K562 (cell line): ENCODE measurements at regions not wholly inside any gene's neighbourhood (a gene's known extent, or its start where the extent isn't known, plus 50 kb on each side); places are given as distances from the start of the nearest gene placed in this dataset.

Experiments used
- ATAC-seq: fragments of 200-7000 bp; cut with Tn5 transposase; 3 replicates; pipeline ENCODE4 v1.9.1; 2020; ENCODE audit warnings: moderate library complexity
- BruUV-seq: library from RNA; stranded (reverse); fragments of 400-500 nt; replicated peaks from 2 replicates; lab custom pipeline; 2021; lab: Mats Ljungman, UMichigan
- CTCF ChIA-PET: fragments of 300-600 bp; formaldehyde crosslinking; extraction: SDS; loops from one replicate; lab custom pipeline; 2021; ENCODE audit warnings: low intra/inter-chr PET ratio; lab: Yijun Ruan, JAX
- POLR2A ChIA-PET: fragments of 300-600, 350-650 bp; sonication (Branson Sonifier 250); formaldehyde crosslinking; extraction: SDS; loops from one replicate; lab custom pipeline; 2021; ENCODE audit warnings: antibody characterized with exemption, inconsistent platforms; lab: Yijun Ruan, JAX
- DNase-seq, 4 experiments: peaks; one replicate each; pipeline versions ENCODE4 v3.0.0 to v3.0.0-alpha.2; 2011 to 2018; ENCODE audit warnings: low spot score in 3 of 4, mixed read lengths in 3 of 4; ENCODE audit errors: extremely low read depth in 1 of 4
- FAIRE-seq: peaks from 2 replicates; lab custom pipeline; 2011; peaks lifted over from hg19 to GRCh38; lab: Jason Lieb, UNC
- H2AFZ ChIP-seq: 2 replicates; pipeline ENCODE4 v1.6.0; 2011; ENCODE audit warnings: low read depth, low read length, control low read depth, inconsistent platforms
- H3K27ac ChIP-seq: fragments of 200-600 bp; 3 replicates; pipeline ENCODE4 v1.8.0; 2011; ENCODE audit warnings: low read depth, mild to moderate bottlenecking, control low read depth, inconsistent platforms, low read length, moderate library complexity, mixed read lengths; ENCODE audit errors: extremely low read depth
- H3K27me3 ChIP-seq, 2 experiments: fragments of 300-600 bp in 1 of 2; 2 replicates in 1 of 2; 3 replicates in 1 of 2; pipeline versions ENCODE4 v1.6.0 to v1.8.0; 2011; ENCODE audit warnings: inconsistent platforms in 2 of 2, low read length in 2 of 2, mild to moderate bottlenecking in 1 of 2, mixed read lengths in 1 of 2, moderate library complexity in 1 of 2; ENCODE audit not compliant: control insufficient read depth in 2 of 2, insufficient read depth in 2 of 2
- H3K36me3 ChIP-seq: fragments of 300-600 bp; 3 replicates; pipeline ENCODE4 v1.8.0; 2011; ENCODE audit warnings: mild to moderate bottlenecking, low read length, inconsistent platforms; ENCODE audit not compliant: control insufficient read depth, insufficient read depth
- H3K4me1 ChIP-seq, 2 experiments: fragments of 200-600 bp in 1 of 2; replicated peaks in 1 of 2; 2 replicates in 1 of 2; 3 replicates in 1 of 2; pipeline versions ENCODE4 v1.5.1 to v1.8.0; 2011; ENCODE audit warnings: inconsistent platforms in 2 of 2, low read length in 2 of 2, mild to moderate bottlenecking in 1 of 2, mixed read lengths in 1 of 2, moderate library complexity in 1 of 2; ENCODE audit not compliant: control insufficient read depth in 2 of 2, insufficient read depth in 2 of 2
- H3K4me2 ChIP-seq: 2 replicates; pipeline ENCODE4 v1.6.1; 2011; ENCODE audit warnings: low read length, control low read depth, inconsistent platforms, mixed read lengths; ENCODE audit not compliant: insufficient read depth
- H3K4me3 ChIP-seq: fragments of 200-600 bp; sonication (generic), shearing (Covaris generic); 2 replicates; pipeline ENCODE4 v1.5.1; 2016; ENCODE audit warnings: control low read depth, inconsistent platforms
- H3K79me2 ChIP-seq: fragments of 200-600 bp; 3 replicates; pipeline ENCODE4 v1.8.0; 2011; ENCODE audit warnings: low read length, inconsistent platforms; ENCODE audit not compliant: control insufficient read depth, insufficient read depth
- H3K9ac ChIP-seq, 2 experiments: 2 replicates each; pipeline versions ENCODE4 v1.6.0 to v1.6.1; 2011; ENCODE audit warnings: low read depth in 2 of 2, low read length in 2 of 2, control low read depth in 1 of 2, inconsistent platforms in 1 of 2, mild to moderate bottlenecking in 1 of 2, mixed read lengths in 1 of 2; ENCODE audit not compliant: insufficient read depth in 1 of 2
- H3K9me1 ChIP-seq: one replicate; pipeline ENCODE4 v1.6.0; 2011; ENCODE audit warnings: inconsistent platforms, mild to moderate bottlenecking, low read length, moderate library complexity; ENCODE audit not compliant: control insufficient read depth, insufficient read depth
- H3K9me3 ChIP-seq: replicated peaks from 2 replicates; pipeline ENCODE4 v1.5.1; 2011; ENCODE audit warnings: low read depth, low read length, inconsistent platforms; ENCODE audit not compliant: control insufficient read depth, insufficient read depth
- H4K20me1 ChIP-seq: replicated peaks from 2 replicates; pipeline ENCODE4 v1.6.1; 2011; ENCODE audit warnings: low read length, inconsistent platforms, mixed read lengths; ENCODE audit not compliant: control insufficient read depth, insufficient read depth
- CEBPG ChIP-seq, 3 experiments: fragments of 200-800 bp in 1 of 3; sonication (Bioruptor generic) in 1 of 3; sonication (generic) in 1 of 3; formaldehyde crosslinking in 1 of 3; IDR thresholded peaks in 2 of 3; conservative IDR thresholded peaks in 1 of 3; 2 replicates each; pipeline versions ENCODE4 v1.6.1 to v1.8.0; 2016 to 2022; ENCODE audit warnings: missing compliant biosample characterization in 2 of 3, missing genetic modification characterization in 2 of 3, mild to moderate bottlenecking in 1 of 3, missing genetic modification reagents in 1 of 3
- EHMT2 ChIP-seq: fragments of 450-650 bp; IDR thresholded peaks from 2 replicates; pipeline ENCODE4 v1.6.1; 2018; ENCODE audit warnings: antibody characterized with exemption
- ERF ChIP-seq: fragments of 450-650 bp; formaldehyde crosslinking; IDR thresholded peaks from 2 replicates; pipeline ENCODE4 v1.4.0; 2020; ENCODE audit warnings: mild to moderate bottlenecking, mixed read lengths
- GMEB1 ChIP-seq: fragments of 250-450 bp; sonication (Bioruptor Pico); IDR thresholded peaks from 2 replicates; pipeline ENCODE4 v1.4.0; 2020; ENCODE audit warnings: mild to moderate bottlenecking
- HES1 ChIP-seq: fragments of 450-650 bp; IDR thresholded peaks from 2 replicates; pipeline ENCODE4 v1.6.1; 2016; ENCODE audit warnings: low read depth, mild to moderate bottlenecking, moderate library complexity
- HNRNPH1 ChIP-seq: fragments of 200-400 bp; formaldehyde crosslinking; optimal IDR thresholded peaks from 2 replicates; pipeline ENCODE3; 2017; ENCODE audit warnings: low read depth, mild to moderate bottlenecking, low read length, moderate library complexity
- KLF10 ChIP-seq: fragments of 250-450 bp; sonication (Bioruptor Pico); IDR thresholded peaks from 2 replicates; pipeline ENCODE4 v1.6.1; 2021; ENCODE audit warnings: matching md5 sums
- MTF1 ChIP-seq: fragments of 250-450 bp; sonication (Bioruptor Pico); IDR thresholded peaks from 2 replicates; pipeline ENCODE4 v1.9.0; 2021; ENCODE audit warnings: moderate library complexity, mild to moderate bottlenecking, inconsistent platforms, borderline replicate concordance
- RBM14 ChIP-seq: fragments of 200-400 bp; formaldehyde crosslinking; IDR thresholded peaks from 2 replicates; pipeline ENCODE4 v1.6.1; 2018; ENCODE audit warnings: low read depth, mild to moderate bottlenecking, low read length, moderate library complexity, borderline replicate concordance; ENCODE audit not compliant: insufficient read depth
- ZNF12 ChIP-seq: sonication (generic); formaldehyde crosslinking; IDR thresholded peaks from 2 replicates; pipeline ENCODE4 v1.4.0; 2020; ENCODE audit warnings: mild to moderate bottlenecking, missing genetic modification reagents
- ZNF408 ChIP-seq: fragments of 250-450 bp; sonication (Bioruptor Pico); IDR thresholded peaks from 2 replicates; pipeline ENCODE4 v1.4.0; 2020; ENCODE audit warnings: low read depth, mild to moderate bottlenecking, moderate library complexity
- WGBS: fragments of 100-300 bp; shearing (Covaris generic); methylation state at CpG from one replicate; pipeline ENCODE4 v1.1.6; 2016; ENCODE audit warnings: low coverage, mixed read lengths; ENCODE audit not compliant: insufficient coverage; ENCODE audit errors: missing lambda C conversion rate; 5-methylcytosine and 5-hydroxymethylcytosine counted together
- in situ Hi-C: fragments of 300-500 bp; cut with MboI; formaldehyde crosslinking; loops from 4 replicates; pipeline ENCODE4 v1.15.0; 2018; ENCODE audit warnings: inconsistent platforms, mixed read lengths
- intact Hi-C: fragments of 100-400 bp; cut with micrococcal nuclease; formaldehyde crosslinking; loops from 2 replicates; pipeline ENCODE4 v1.14.2; 2022
- TF ChIP-seq, protein P1 (sequence below): fragments of 250-450 bp; sonication (Bioruptor Pico); IDR thresholded peaks from 2 replicates; pipeline ENCODE4 v1.5.1; 2021; ENCODE audit warnings: mild to moderate bottlenecking

DNA sequence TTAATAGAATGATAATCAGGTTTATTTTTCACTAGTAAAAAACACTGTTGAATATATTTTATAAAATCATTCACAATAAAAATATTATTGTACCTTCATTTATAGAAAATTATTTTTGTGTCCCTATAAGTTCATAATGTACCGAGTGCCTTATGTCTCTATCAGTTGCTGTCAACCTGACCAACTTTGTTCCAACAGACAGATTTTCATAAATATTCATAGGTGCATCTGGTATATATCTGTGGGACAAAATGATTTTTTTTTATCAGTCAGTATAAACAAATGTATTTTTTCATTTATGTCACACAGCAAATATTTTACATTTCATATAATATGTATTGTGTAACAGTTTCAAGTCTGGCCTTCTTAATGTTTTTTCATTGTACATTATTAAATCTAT, 195.9 kb downstream of the HGF start:
- in situ Hi-C loops, result no loop called here
- ATAC-seq, result no peak
- 0% methylated on average over 1 of the region's 1 CpG for WGBS

GRCh38 chr7:81573128-81573527, 196.7 kb downstream of the HGF start:
- in situ Hi-C loops, result no loop called here
- no peak overlapping the region for H2AFZ ChIP-seq
- TF ChIP-seq MTF1 (CRISPR knock-in tag) (no peak), EHMT2 (no peak), GMEB1 (CRISPR knock-in tag) (no peak)
- TF ChIP-seq, protein P1, sequence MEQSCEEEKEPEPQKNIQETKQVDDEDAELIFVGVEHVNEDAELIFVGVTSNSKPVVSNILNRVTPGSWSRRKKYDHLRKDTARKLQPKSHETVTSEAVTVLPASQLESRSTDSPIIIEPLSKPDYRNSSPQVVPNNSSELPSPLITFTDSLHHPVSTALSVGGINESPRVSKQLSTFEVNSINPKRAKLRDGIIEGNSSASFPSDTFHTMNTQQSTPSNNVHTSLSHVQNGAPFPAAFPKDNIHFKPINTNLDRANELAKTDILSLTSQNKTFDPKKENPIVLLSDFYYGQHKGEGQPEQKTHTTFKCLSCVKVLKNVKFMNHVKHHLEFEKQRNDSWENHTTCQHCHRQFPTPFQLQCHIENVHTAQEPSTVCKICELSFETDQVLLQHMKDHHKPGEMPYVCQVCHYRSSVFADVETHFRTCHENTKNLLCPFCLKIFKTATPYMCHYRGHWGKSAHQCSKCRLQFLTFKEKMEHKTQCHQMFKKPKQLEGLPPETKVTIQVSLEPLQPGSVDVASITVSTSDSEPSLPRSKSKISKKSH, result no peak
- H3K4me1 ChIP-seq, result no peaks in the 10 kb centered on the region
- BruUV-seq, result no TSS peak
- intact Hi-C loops, result no loop called here
- no peak overlapping the region for H3K27ac ChIP-seq
- no peak overlapping the region for H3K4me2 ChIP-seq
- H4K20me1 ChIP-seq, result no peaks in the 10 kb centered on the region
- POLR2A ChIA-PET, result no interaction called here
- no peaks in the 10 kb centered on the region for H3K79me2 ChIP-seq
- CTCF ChIA-PET, result no interaction called here
- no peaks in the 10 kb centered on the region for H3K9me3 ChIP-seq
- no peaks in the 10 kb centered on the region for H3K9me1 ChIP-seq
- H3K4me3 ChIP-seq, result no peak overlapping the region
- no peak for ATAC-seq
- H3K9ac ChIP-seq, result no peak overlapping the region
- DNase-seq, result no peak
- no peak for FAIRE-seq
- no peaks in the 10 kb centered on the region for H3K27me3 ChIP-seq
- no peaks in the 10 kb centered on the region for H3K36me3 ChIP-seq
- 0% methylated on average over 1 of the region's 1 CpG for WGBS

More for the DNA sequence above, 195.9 kb downstream of the HGF start:
- H3K9me1 ChIP-seq, result no peaks in the 10 kb centered on the region
- no peak overlapping the region for H3K4me3 ChIP-seq
- H3K9ac ChIP-seq, result no peak overlapping the region
- H3K79me2 ChIP-seq, result no peaks in the 10 kb centered on the region
- intact Hi-C loops, result no loop called here
- H2AFZ ChIP-seq, result no peak overlapping the region
- H3K36me3 ChIP-seq, result no peaks in the 10 kb centered on the region
- DNase-seq, result no peak
- H3K27ac ChIP-seq, result no peak overlapping the region
- FAIRE-seq, result no peak
- BruUV-seq, result no TSS peak
- no peak for TF ChIP-seq HNRNPH1
- no peak for TF ChIP-seq ZNF12 (CRISPR knock-in tag)
- TF ChIP-seq HES1, result no peak
- no peak for TF ChIP-seq CEBPG (CRISPR knock-in tag; IDR thresholded peaks at IDR 0.05)
- peak in 1 of 2 experiments; percentile 31; a peak in 1 of 4 replicates for TF ChIP-seq CEBPG (tag; conservative IDR thresholded peaks at IDR 0.05 in 1 of 2, IDR thresholded peaks at IDR 0.05 in 1 of 2)
- no peak for TF ChIP-seq ZNF408 (CRISPR knock-in tag)
- TF ChIP-seq RBM14, result no peak
- TF ChIP-seq KLF10 (CRISPR knock-in tag), result no peak
- TF ChIP-seq ERF, result no peak
- H4K20me1 ChIP-seq, result no peaks in the 10 kb centered on the region
- H3K27me3 ChIP-seq, result no peaks in the 10 kb centered on the region
- no peak overlapping the region for H3K4me2 ChIP-seq
- POLR2A ChIA-PET, result no interaction called here
- no peaks in the 10 kb centered on the region for H3K4me1 ChIP-seq
- CTCF ChIA-PET, result no interaction called here
- no peaks in the 10 kb centered on the region for H3K9me3 ChIP-seq
